C4-2B (cell line): ENCODE measurements at regions not wholly inside any gene's neighbourhood (a gene's known extent, or its start where the extent isn't known, plus 50 kb on each side); places are given as distances from the start of the nearest gene placed in this dataset.
"Not testable (repeated sequence)": the region's sequence is repeated elsewhere in the genome, so short reads cannot be mapped to it uniquely, and the experiment has no call there.

ENCODE experiments used
- H3K27ac ChIP-seq: fragments of 450-650 bp; 2 replicates; pipeline ENCODE4 v1.5.1; 2017
- CTCF ChIP-seq: fragments of 450-650 bp; conservative IDR thresholded peaks from 2 replicates; pipeline ENCODE4 v1.5.1; 2017; ENCODE audit warnings: mild to moderate bottlenecking
- ZFX ChIP-seq: fragments of 450-650 bp; IDR thresholded peaks from 2 replicates; pipeline ENCODE4 v1.6.1; 2017

GRCh38 chr12:76292891-76293290 lies 55.3 kb downstream of the BBS10 start:
- H3K27ac ChIP-seq = not testable (repeated sequence)

- H3K27ac ChIP-seq = not testable (repeated sequence)
Observed at GRCh38 chr12:76292305-76292704, 55.9 kb downstream of the BBS10 start.

GRCh38 chr12:76290963-76291859 lies 57.0 kb downstream of the BBS10 start:
- TF ChIP-seq CTCF = no peak
- TF ChIP-seq ZFX = no peak
- no peak overlapping the region for H3K27ac ChIP-seq

GRCh38 chr12:76288218-76288617 lies 60.0 kb downstream of the BBS10 start:
- H3K27ac ChIP-seq = no peak overlapping the region

GRCh38 chr12:76284816-76285750 lies 63.1 kb downstream of the BBS10 start:
- H3K27ac ChIP-seq = no peak overlapping the region
- no peak for TF ChIP-seq CTCF
- TF ChIP-seq ZFX = no peak

More at GRCh38 chr12:76288218-76288617, 60.0 kb downstream of the BBS10 start:
- TF ChIP-seq ZFX (no peak), CTCF (no peak)

- TF ChIP-seq ZFX (no peak), CTCF (no peak)
- H3K27ac ChIP-seq = no peak overlapping the region
Observed at GRCh38 chr12:76282744-76283143, 65.5 kb downstream of the BBS10 start.

- no peak overlapping the region for H3K27ac ChIP-seq
Observed at GRCh38 chr12:76277480-76277879, 70.7 kb downstream of the BBS10 start.

More at GRCh38 chr12:76277480-76277879, 70.7 kb downstream of the BBS10 start:
- no peak for TF ChIP-seq ZFX
- TF ChIP-seq CTCF = no peak
